Activated CD4-positive, alpha-beta memory T cell treated with anti-CD3 and anti-CD28 coated beads, Interleukin-2, amount 10 ng/mL, durations not matched to agents 7 days and 5 days (primary cell): ENCODE measurements at regions not wholly inside any gene's neighbourhood (a gene's known extent, or its start where the extent isn't known, plus 50 kb on each side); places are given as distances from the start of the nearest gene placed in this dataset.
"Not testable (repeated sequence)": the region's sequence is repeated elsewhere in the genome, so short reads cannot be mapped to it uniquely, and the experiment has no call there.

Source experiments
- CTCF ChIA-PET: fragments of 350-600 bp; sonication (Branson Sonifier 250); formaldehyde crosslinking; loops from one replicate; lab custom pipeline; 2021; ENCODE audit warnings: antibody characterized with exemption, inconsistent platforms; lab: Charles Lee
- POLR2A ChIA-PET: fragments of 350-600 bp; sonication (Branson Sonifier 250); formaldehyde crosslinking; loops from one replicate; lab custom pipeline; 2021; ENCODE audit warnings: antibody characterized with exemption; lab: Charles Lee
- DNase-seq: peaks from one replicate; pipeline ENCODE4 v3.0.0-alpha.2; 2020
- H3K27ac Mint-ChIP-seq: one replicate; pipeline ENCODE4 v1.8.0; 2021; ENCODE audit warnings: mild to moderate bottlenecking, mixed read lengths
- H3K27me3 Mint-ChIP-seq: one replicate; pipeline ENCODE4 v1.8.0; 2021; ENCODE audit warnings: mixed read lengths
- H3K36me3 Mint-ChIP-seq: one replicate; pipeline ENCODE4 v1.8.0; 2021; ENCODE audit warnings: low read depth, mixed read lengths
- H3K4me1 Mint-ChIP-seq: one replicate; pipeline ENCODE4 v1.8.0; 2021; ENCODE audit warnings: mixed read lengths
- H3K4me3 Mint-ChIP-seq: one replicate; pipeline ENCODE4 v1.8.0; 2021; ENCODE audit warnings: mild to moderate bottlenecking, mixed read lengths
- H3K9me3 Mint-ChIP-seq: one replicate; pipeline ENCODE4 v1.8.0; 2021; ENCODE audit warnings: mixed read lengths

- DNase-seq = no peak
- CTCF ChIA-PET = no interaction called here
- Mint-ChIP-seq H3K9me3 (no peaks in the 10 kb centered on the region), H3K27ac (no peak overlapping the region), H3K36me3 (no peaks in the 10 kb centered on the region), H3K27me3 (no peaks in the 10 kb centered on the region), H3K4me1 (no peaks in the 10 kb centered on the region), H3K4me3 (no peak overlapping the region)
- POLR2A ChIA-PET = no interaction called here
Measured at GRCh38 chr6:94902974-94903628, 674.2 kb upstream of the MANEA start.

- ChIA-PET POLR2A (no interaction called here), CTCF (no interaction called here)
- DNase-seq = no peak
- H3K27me3 Mint-ChIP-seq = no peaks in the 10 kb centered on the region
- H3K4me1 Mint-ChIP-seq = no peaks in the 10 kb centered on the region
- no peaks in the 10 kb centered on the region for H3K36me3 Mint-ChIP-seq
- H3K9me3 Mint-ChIP-seq = no peaks in the 10 kb centered on the region
- H3K4me3 Mint-ChIP-seq = no peak overlapping the region
- H3K27ac Mint-ChIP-seq = no peak overlapping the region
Measured at GRCh38 chr6:94899191-94899590, 678.1 kb upstream of the MANEA start.

GRCh38 chr6:94894300-94894699 is 683.0 kb upstream of the MANEA start:
- Mint-ChIP-seq H3K27ac (no peak overlapping the region), H3K9me3 (no peaks in the 10 kb centered on the region), H3K36me3 (no peaks in the 10 kb centered on the region), H3K27me3 (no peaks in the 10 kb centered on the region), H3K4me1 (no peaks in the 10 kb centered on the region), H3K4me3 (no peak overlapping the region)
- ChIA-PET POLR2A (no interaction called here), CTCF (no interaction called here)
- DNase-seq = no peak

GRCh38 chr6:94893327-94893726 is 684.0 kb upstream of the MANEA start:
- H3K27me3 Mint-ChIP-seq = no peaks in the 10 kb centered on the region
- ChIA-PET POLR2A (no interaction called here), CTCF (no interaction called here)
- no peaks in the 10 kb centered on the region for H3K4me1 Mint-ChIP-seq
- no peaks in the 10 kb centered on the region for H3K9me3 Mint-ChIP-seq
- H3K36me3 Mint-ChIP-seq = no peaks in the 10 kb centered on the region
- DNase-seq = no peak
- H3K4me3 Mint-ChIP-seq = no peak overlapping the region
- no peak overlapping the region for H3K27ac Mint-ChIP-seq

GRCh38 chr6:94873819-94874218 is 703.5 kb upstream of the MANEA start:
- DNase-seq, POLR2A ChIA-PET, H3K27ac Mint-ChIP-seq, CTCF ChIA-PET, H3K27me3 Mint-ChIP-seq, H3K36me3 Mint-ChIP-seq, H3K4me1 Mint-ChIP-seq, H3K9me3 Mint-ChIP-seq, H3K4me3 Mint-ChIP-seq: not testable (repeated sequence)

- Mint-ChIP-seq H3K27ac (no peak overlapping the region), H3K4me3 (no peak overlapping the region), H3K36me3 (no peaks in the 10 kb centered on the region), H3K9me3 (no peaks in the 10 kb centered on the region), H3K4me1 (no peaks in the 10 kb centered on the region), H3K27me3 (no peaks in the 10 kb centered on the region)
- ChIA-PET POLR2A (no interaction called here), CTCF (no interaction called here)
- DNase-seq = no peak
Measured at GRCh38 chr6:94862112-94862511, 715.2 kb upstream of the MANEA start.

GRCh38 chr6:94859924-94860323 is 717.4 kb upstream of the MANEA start:
- POLR2A ChIA-PET = no interaction called here
- no peak overlapping the region for H3K4me3 Mint-ChIP-seq
- no peak for DNase-seq
- H3K4me1 Mint-ChIP-seq = no peaks in the 10 kb centered on the region
- CTCF ChIA-PET = no interaction called here
- no peaks in the 10 kb centered on the region for H3K36me3 Mint-ChIP-seq
- H3K9me3 Mint-ChIP-seq = no peaks in the 10 kb centered on the region
- no peak overlapping the region for H3K27ac Mint-ChIP-seq
- H3K27me3 Mint-ChIP-seq = no peaks in the 10 kb centered on the region

GRCh38 chr6:94856999-94857398 is 720.3 kb upstream of the MANEA start:
- DNase-seq, H3K4me1 Mint-ChIP-seq, H3K27me3 Mint-ChIP-seq, H3K27ac Mint-ChIP-seq, H3K4me3 Mint-ChIP-seq, H3K9me3 Mint-ChIP-seq, CTCF ChIA-PET, H3K36me3 Mint-ChIP-seq, POLR2A ChIA-PET: not testable (repeated sequence)

- CTCF ChIA-PET, H3K36me3 Mint-ChIP-seq, H3K4me1 Mint-ChIP-seq, H3K27me3 Mint-ChIP-seq, H3K27ac Mint-ChIP-seq, H3K9me3 Mint-ChIP-seq, DNase-seq, POLR2A ChIA-PET, H3K4me3 Mint-ChIP-seq: not testable (repeated sequence)
Measured at GRCh38 chr6:94851329-94851728, 726.0 kb upstream of the MANEA start.

- Mint-ChIP-seq H3K36me3 (no peaks in the 10 kb centered on the region), H3K27me3 (no peaks in the 10 kb centered on the region), H3K4me3 (no peak overlapping the region), H3K27ac (no peak overlapping the region), H3K9me3 (no peaks in the 10 kb centered on the region), H3K4me1 (no peaks in the 10 kb centered on the region)
- DNase-seq = no peak
- POLR2A ChIA-PET = no interaction called here
- CTCF ChIA-PET = no interaction called here
Measured at GRCh38 chr6:94845742-94846141, 731.6 kb upstream of the MANEA start.

GRCh38 chr6:94835264-94835663 is 742.1 kb upstream of the MANEA start:
- no peaks in the 10 kb centered on the region for H3K36me3 Mint-ChIP-seq
- no peaks in the 10 kb centered on the region for H3K27me3 Mint-ChIP-seq
- no peak overlapping the region for H3K4me3 Mint-ChIP-seq
- ChIA-PET CTCF (no interaction called here), POLR2A (no interaction called here)
- DNase-seq = no peak
- H3K27ac Mint-ChIP-seq = no peak overlapping the region
- H3K4me1 Mint-ChIP-seq = no peaks in the 10 kb centered on the region
- no peaks in the 10 kb centered on the region for H3K9me3 Mint-ChIP-seq

GRCh38 chr6:94813806-94814205 is 763.5 kb upstream of the MANEA start:
- H3K4me3 Mint-ChIP-seq = no peak overlapping the region
- no peaks in the 10 kb centered on the region for H3K36me3 Mint-ChIP-seq
- H3K9me3 Mint-ChIP-seq = peaks cover 5% of the 10 kb centered on the region
- no peaks in the 10 kb centered on the region for H3K27me3 Mint-ChIP-seq
- DNase-seq = no peak
- no peak overlapping the region for H3K27ac Mint-ChIP-seq
- no peaks in the 10 kb centered on the region for H3K4me1 Mint-ChIP-seq
- ChIA-PET POLR2A (no interaction called here), CTCF (no interaction called here)

- CTCF ChIA-PET = no interaction called here
- Mint-ChIP-seq H3K27me3 (no peaks in the 10 kb centered on the region), H3K27ac (no peak overlapping the region), H3K36me3 (no peaks in the 10 kb centered on the region), H3K9me3 (peaks cover 7% of the 10 kb centered on the region), H3K4me3 (no peak overlapping the region), H3K4me1 (no peaks in the 10 kb centered on the region)
- POLR2A ChIA-PET = no interaction called here
- DNase-seq = no peak
Measured at GRCh38 chr6:94801344-94801743, 776.0 kb upstream of the MANEA start.

- ChIA-PET CTCF (no interaction called here), POLR2A (no interaction called here)
- Mint-ChIP-seq H3K9me3 (peaks cover 9% of the 10 kb centered on the region), H3K27me3 (no peaks in the 10 kb centered on the region), H3K4me3 (no peak overlapping the region), H3K36me3 (no peaks in the 10 kb centered on the region), H3K4me1 (peaks cover 5% of the 10 kb centered on the region), H3K27ac (no peak overlapping the region)
- no peak for DNase-seq
Measured at GRCh38 chr6:94785514-94785913, 791.8 kb upstream of the MANEA start.
